CD4-positive, alpha-beta T cell treated with Interleukin-17A for 1 hour (primary cell): ENCODE measurements at regions not wholly inside any gene's neighbourhood (a gene's known extent, or its start where the extent isn't known, plus 50 kb on each side); places are given as distances from the start of the nearest gene placed in this dataset.

Experiments
- DNase-seq: peaks from one replicate; pipeline ENCODE4 v3.0.0-alpha.2; 2020

DNA sequence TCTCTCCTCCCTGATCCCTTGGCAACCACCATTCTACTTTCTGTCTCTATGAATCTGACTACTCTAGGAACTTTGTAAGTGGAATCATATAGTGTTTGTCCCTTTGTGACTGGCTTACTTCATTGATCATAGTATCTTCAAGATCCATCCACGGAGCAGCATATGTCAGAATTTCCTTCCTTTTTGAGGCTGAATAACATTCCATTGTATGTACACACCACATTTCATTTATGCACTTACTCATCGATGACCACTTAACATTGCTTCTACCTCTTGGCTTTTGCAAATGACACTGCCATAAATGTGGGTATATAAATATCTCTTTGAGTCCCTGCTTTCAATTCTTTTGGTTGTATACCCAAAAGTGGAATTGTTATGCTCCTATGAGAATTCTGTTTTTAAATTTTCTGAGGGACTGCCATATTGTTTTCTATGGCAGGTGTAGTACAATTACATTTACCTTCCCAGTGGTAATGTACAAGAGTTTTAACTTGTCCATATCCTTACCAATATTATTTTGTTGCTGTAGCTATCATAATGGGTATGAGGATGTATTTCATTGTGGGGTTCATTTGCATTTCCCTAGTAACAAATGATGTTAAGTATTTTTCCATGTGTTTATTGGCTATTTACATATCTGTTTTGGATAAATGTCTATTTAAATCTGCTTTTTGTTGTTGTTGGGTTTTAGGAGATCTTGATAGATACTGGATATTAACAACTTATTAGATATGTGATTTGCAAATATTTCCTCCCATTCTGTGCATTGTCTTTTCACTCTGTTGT is 466.1 kb downstream of the C4orf33 start:
- no peak for DNase-seq

GRCh38 chr4:129565214-129565613 is 469.3 kb downstream of the C4orf33 start:
- DNase-seq, result no peak

GRCh38 chr4:129570326-129570725 is 474.4 kb downstream of the C4orf33 start:
- DNase-seq, result no peak

DNA sequence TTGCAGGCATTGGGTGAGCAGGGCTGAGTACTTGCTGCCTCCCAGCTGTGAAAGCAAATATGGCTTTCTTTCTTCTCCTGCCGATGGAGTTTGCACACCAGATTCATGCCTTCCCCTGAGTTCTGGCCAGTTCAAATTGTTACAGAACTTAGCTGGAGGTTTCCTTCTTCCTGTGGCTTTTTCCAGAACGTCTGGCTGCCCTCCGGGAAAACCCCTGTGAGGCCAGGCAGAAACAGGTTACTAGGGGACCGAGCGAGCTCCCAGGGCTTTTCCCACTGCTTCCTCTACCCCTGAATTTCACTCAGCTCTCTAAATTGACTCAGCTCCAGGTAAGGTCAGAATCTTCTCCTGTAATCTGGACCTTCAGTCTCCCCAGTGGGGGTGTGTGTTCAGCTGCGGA is 482.4 kb downstream of the C4orf33 start:
- no peak for DNase-seq

GRCh38 chr4:129581305-129581704 is 485.4 kb downstream of the C4orf33 start:
- DNase-seq, result no peak

GRCh38 chr4:129583868-129584267 is 487.9 kb downstream of the C4orf33 start:
- no peak for DNase-seq

- no peak for DNase-seq
These were observed 502.6 kb downstream of the C4orf33 start for GRCh38 chr4:129598582-129598981.

GRCh38 chr4:129600898-129601297 is 504.9 kb downstream of the C4orf33 start:
- no peak for DNase-seq

GRCh38 chr4:129602447-129602846 is 506.5 kb downstream of the C4orf33 start:
- no peak for DNase-seq

GRCh38 chr4:129603241-129603931 is 507.4 kb downstream of the C4orf33 start:
- DNase-seq, result no peak

- DNase-seq, result no peak
These were observed 508.8 kb downstream of the C4orf33 start for GRCh38 chr4:129604632-129605255.

DNA sequence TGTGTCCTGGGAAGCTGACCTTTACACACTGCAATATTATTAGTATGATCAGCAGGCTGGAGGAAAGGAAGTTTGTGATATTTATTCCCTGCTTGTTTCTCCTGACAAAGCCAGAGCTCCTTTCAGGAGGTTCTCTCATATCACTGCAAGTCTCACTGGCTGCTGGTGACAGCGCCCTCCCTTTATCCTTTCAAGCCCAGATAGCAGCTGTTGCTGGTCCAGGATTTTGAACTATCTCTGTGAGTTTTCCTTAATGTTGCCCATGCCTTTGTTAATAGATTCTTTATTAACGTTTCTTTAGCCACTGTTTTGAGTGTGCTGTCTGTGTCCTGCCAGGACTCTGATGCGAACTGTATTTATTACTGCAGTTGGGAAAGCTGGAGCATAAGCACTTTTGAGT is 518.7 kb downstream of the C4orf33 start:
- no peak for DNase-seq

- no peak for DNase-seq
These were observed 526.6 kb downstream of the C4orf33 start for GRCh38 chr4:129622566-129622965.

DNA sequence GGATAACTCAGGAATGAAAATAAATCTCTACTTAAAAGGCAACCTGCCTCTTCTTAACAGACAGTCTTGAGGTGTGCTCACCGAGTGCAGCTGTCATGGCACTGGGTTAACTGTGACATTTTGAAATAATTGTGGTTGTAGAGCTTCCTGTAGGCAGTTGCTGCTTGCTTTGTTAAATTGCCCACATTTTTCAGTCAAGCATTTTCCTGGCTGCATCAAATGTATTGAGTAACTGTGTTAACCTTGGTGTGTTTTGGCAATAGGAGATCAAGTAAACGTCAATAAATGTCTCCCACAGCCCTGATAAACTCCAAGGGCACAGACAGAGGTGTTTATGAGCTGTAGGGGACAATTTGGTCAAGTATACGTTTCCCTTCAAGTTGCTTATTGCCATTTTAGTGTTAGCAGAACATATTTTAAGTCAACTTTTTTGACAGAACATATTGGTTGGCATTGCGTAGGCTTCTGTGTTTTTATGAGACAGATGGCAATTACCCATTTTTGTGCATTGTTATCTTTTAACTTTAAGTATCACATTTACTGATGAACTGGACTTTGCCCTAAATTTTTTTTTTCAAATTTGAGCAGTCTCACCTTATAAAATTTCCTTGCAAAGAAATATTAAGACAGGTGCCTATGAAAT is 527.4 kb downstream of the C4orf33 start:
- DNase-seq, result no peak

- peak; percentile 38 for DNase-seq
These were observed 545.2 kb downstream of the C4orf33 start for GRCh38 chr4:129641179-129641578.

- DNase-seq, result no peak
These were observed 549.5 kb downstream of the C4orf33 start for GRCh38 chr4:129645461-129645860.

DNA sequence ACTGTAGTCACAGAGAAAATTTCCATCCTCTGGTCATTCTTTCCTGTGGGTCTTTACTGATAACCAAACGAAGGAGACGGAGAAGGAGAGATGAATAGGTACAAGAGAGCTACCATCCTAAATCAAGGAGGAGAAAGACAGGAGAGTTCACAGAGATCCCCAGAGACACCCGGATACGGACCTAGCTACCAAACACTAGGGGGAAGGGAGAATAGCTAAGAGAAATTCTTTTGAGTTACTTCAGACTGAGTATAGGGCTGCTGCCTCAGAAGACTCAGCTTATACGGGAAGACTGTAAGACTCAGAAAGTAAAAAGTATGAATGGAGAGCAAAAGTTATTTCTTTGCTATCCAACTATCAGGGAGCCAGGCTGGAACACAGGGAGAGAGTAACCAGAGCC is 572.1 kb downstream of the C4orf33 start:
- no peak for DNase-seq

DNA sequence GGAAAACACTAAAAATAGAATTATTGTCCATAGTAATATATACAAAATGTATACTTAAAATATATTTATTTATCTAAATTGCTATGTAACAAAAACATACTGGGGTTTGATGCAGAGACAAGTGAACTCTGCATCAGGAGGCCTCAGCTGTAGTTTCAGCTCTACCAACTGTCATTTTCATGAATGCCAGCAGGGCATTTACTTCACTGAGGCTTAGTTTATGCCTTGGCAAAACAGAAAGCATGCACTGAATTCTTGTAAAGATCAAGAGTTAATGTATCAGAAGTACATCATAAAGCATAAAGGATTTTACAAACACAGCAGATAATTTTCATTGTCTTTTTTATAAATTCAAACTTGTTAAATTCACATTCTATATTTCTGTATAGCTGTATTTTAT is 577.0 kb downstream of the C4orf33 start:
- DNase-seq, result no peak

GRCh38 chr4:129675036-129675435 is 579.1 kb downstream of the C4orf33 start:
- no peak for DNase-seq

- DNase-seq, result no peak
These were observed 581.0 kb downstream of the C4orf33 start for GRCh38 chr4:129676934-129677333.

- DNase-seq, result no peak
These were observed 586.6 kb downstream of the C4orf33 start for GRCh38 chr4:129682586-129682985.

DNA sequence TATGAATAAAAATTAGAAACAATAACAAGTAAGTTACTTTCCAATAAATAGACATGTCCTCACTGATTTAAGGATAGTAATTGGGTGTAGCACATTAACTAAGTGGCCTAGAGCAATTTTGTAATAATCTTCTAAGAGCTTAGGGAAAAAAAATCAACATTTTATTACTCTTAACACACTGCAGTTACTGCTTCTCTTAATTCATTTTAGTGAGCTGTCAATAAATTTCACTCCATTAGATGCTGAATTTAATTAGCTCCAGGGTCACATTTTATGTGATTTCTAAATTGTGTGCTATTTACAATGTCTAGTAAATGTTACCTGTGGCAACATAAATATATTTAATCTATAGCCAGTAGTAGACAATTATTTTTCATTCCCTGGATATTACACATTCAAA is 612.0 kb downstream of the C4orf33 start:
- DNase-seq, result no peak

DNA sequence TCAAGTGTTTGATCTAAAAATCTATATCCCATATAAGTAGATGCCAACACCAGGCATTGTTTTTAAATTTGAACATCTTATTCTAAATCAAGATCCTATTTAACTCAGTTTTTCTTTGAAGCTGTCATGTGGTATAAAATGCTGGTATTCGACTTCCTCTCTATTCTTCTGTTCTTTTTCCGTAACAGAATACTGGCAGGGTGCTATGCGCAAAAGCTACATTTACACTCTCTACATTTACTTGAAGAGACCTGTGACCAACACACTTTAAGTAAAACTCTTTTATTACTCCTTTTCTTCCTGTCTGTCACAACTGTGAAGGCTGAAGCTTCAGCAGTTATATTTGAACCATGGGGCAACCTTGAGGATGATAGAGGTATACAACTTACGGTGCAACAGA is 612.8 kb downstream of the C4orf33 start:
- DNase-seq, result no peak

DNA sequence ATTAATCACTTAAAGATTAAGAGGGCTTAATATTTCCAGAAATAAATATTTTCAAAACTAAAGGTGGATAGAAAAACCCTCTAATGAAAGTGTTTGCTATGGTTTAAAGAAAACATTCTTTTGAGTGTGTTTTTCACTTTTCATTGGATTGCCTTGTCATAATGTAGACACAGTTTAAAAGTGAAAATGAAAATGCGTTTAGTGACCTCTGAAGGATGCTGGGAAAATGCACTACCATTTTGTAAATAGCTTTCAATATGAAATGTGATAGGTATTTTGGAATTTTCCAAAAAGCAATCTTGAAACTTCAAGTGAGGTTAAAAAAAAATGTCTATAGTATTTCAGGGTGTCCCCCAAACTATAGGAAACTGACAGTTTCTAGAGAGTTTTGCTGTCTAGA is 642.2 kb downstream of the C4orf33 start:
- DNase-seq, result no peak
